ENCODE measurements at regions not wholly inside any gene's neighbourhood (a gene's known extent, or its start where the extent isn't known, plus 50 kb on each side); places are given as distances from the start of the nearest gene placed in this dataset.

DNA sequence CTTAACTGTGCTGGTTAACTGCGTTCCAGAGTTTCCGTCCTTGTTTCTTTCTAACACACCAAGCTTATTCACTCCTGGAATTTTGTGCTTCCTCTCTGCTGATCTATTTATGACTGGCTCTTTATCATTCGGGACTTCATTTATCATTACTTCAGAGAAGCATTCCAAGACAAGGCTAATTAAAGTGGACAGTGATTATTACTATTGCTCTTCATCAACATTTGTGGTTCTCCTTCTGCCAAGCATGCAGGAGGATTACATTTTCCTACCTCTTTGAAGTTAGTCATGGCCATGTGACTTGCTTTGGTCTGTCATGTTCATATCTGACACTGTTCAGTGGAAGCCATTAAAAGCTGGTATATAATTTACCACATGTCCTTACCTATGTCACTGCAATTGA is 172.4 kb upstream of the AGR3 start:
- no peak overlapping the region for H3K4me3 ChIP-seq (replicated peaks in 1 of 2; ENCODE audit: low read depth in 2 of 2, low read length in 2 of 2)
- no peak for DNase-seq (ENCODE audit: low read depth in 2 of 2)
- no peak for TF ChIP-seq CTCF (IDR thresholded peaks at IDR 0.05; ENCODE audit: low read depth, low read length)

DNA sequence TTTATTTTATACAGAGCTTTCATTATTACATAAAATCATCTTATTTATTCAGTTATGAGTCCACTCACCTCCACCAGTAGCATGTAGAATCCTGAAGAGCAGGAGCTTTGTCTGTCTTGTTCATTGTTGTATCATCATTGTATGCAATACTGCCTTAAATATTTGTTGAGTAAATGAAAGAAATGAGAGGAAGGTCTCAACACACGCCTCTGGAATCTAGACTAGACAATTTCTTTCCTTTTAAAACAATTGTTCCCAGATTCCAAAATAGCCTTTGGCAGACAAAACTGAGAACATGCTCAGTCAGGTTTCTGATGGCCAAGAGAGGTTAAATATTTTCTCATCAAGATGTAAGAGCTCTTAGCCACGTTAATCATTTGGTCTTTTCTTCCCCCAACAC is 173.1 kb upstream of the AGR3 start:
- no peak for TF ChIP-seq CTCF (IDR thresholded peaks at IDR 0.05; ENCODE audit: low read depth, low read length)
- no peak for DNase-seq (ENCODE audit: low read depth in 2 of 2)
- H3K4me3 ChIP-seq (replicated peaks in 1 of 2; ENCODE audit: low read depth in 2 of 2, low read length in 2 of 2), result no peak overlapping the region

GRCh38 chr7:17055596-17055995 is 173.8 kb upstream of the AGR3 start:
- DNase-seq (ENCODE audit: low read depth in 2 of 2), result no peak
- no peak for TF ChIP-seq CTCF (IDR thresholded peaks at IDR 0.05; ENCODE audit: low read depth, low read length)

GRCh38 chr7:17056491-17057142 is 174.8 kb upstream of the AGR3 start:
- peak; percentile 15 to 40 for DNase-seq (ENCODE audit: low read depth in 2 of 2)
- TF ChIP-seq CTCF (IDR thresholded peaks at IDR 0.05; ENCODE audit: low read depth, low read length), result no peak
- no peak overlapping the region for H3K4me3 ChIP-seq (replicated peaks in 1 of 2; ENCODE audit: low read depth in 2 of 2, low read length in 2 of 2)

More at GRCh38 chr7:17055596-17055995, 173.8 kb upstream of the AGR3 start:
- no peak overlapping the region for H3K4me3 ChIP-seq (replicated peaks in 1 of 2; ENCODE audit: low read depth in 2 of 2, low read length in 2 of 2)

GRCh38 chr7:17057143-17057509 is 175.3 kb upstream of the AGR3 start:
- TF ChIP-seq CTCF (IDR thresholded peaks at IDR 0.05; ENCODE audit: low read depth, low read length), result no peak
- no peak overlapping the region for H3K4me3 ChIP-seq (replicated peaks in 1 of 2; ENCODE audit: low read depth in 2 of 2, low read length in 2 of 2)
- DNase-seq (ENCODE audit: low read depth in 2 of 2), result no peak

GRCh38 chr7:17058568-17058967 is 176.8 kb upstream of the AGR3 start:
- H3K4me3 ChIP-seq (replicated peaks in 1 of 2; ENCODE audit: low read depth in 2 of 2, low read length in 2 of 2), result no peak overlapping the region

More at GRCh38 chr7:17058568-17058967, 176.8 kb upstream of the AGR3 start:
- no peak for TF ChIP-seq CTCF (IDR thresholded peaks at IDR 0.05; ENCODE audit: low read depth, low read length)
- DNase-seq (ENCODE audit: low read depth in 2 of 2), result peak; percentile 49 to 61

All from cardiac fibroblast (primary cell).